ENCODE measurements at regions not wholly inside any gene's neighbourhood (a gene's known extent, or its start where the extent isn't known, plus 50 kb on each side); places are given as distances from the start of the nearest gene placed in this dataset.

GRCh38 chr1:67963263-67963662 is 87.2 kb downstream of the DIRAS3 start (continued):
- TF ChIP-seq POU2F2 (IDR thresholded peaks at IDR 0.05; ENCODE audit: borderline replicate concordance, low read depth, low read length) (no peak), MLLT1 (IDR thresholded peaks at IDR 0.05) (no peak), ETV6 (conservative IDR thresholded peaks at IDR 0.05 in 1 of 2, IDR thresholded peaks at IDR 0.05 in 1 of 2; ENCODE audit: borderline replicate concordance in 1 of 2, low read depth in 1 of 2) (no peak)

GRCh38 chr1:67960766-67961165 is 89.7 kb downstream of the DIRAS3 start:
- TF ChIP-seq GABPA (IDR thresholded peaks at IDR 0.05; ENCODE audit: low read depth) = no peak
- TF ChIP-seq MEF2A (IDR thresholded peaks at IDR 0.05; ENCODE audit: insufficient read depth, low read depth, low read length) = no peak
- no peak for TF ChIP-seq BHLHE40 (IDR thresholded peaks at IDR 0.05; ENCODE audit: borderline replicate concordance in 1 of 2, low read depth in 2 of 2, low read length in 1 of 2)
- TF ChIP-seq NFYB (IDR thresholded peaks at IDR 0.05; ENCODE audit: insufficient read depth, low read depth, low read length) = no peak
- no peak for TF ChIP-seq BCL11A (IDR thresholded peaks at IDR 0.05; ENCODE audit: low read depth, low read length)
- no peak for TF ChIP-seq TBL1XR1 (IDR thresholded peaks at IDR 0.05; ENCODE audit: low read depth, low read length)
- no peak for TF ChIP-seq ASH2L (IDR thresholded peaks at IDR 0.05; ENCODE audit: borderline replicate concordance, low read depth)
- TF ChIP-seq NRF1 (conservative IDR thresholded peaks at IDR 0.05; ENCODE audit: low read depth, low read length) = no peak
- TF ChIP-seq RCOR1 (conservative IDR thresholded peaks at IDR 0.05; ENCODE audit: low read depth, low read length) = no peak
- no peak for TF ChIP-seq ZZZ3 (IDR thresholded peaks at IDR 0.05; ENCODE audit: control insufficient read depth, insufficient read length, low read depth)
- no peak for TF ChIP-seq TARDBP (IDR thresholded peaks at IDR 0.05; ENCODE audit: borderline replicate concordance)
- TF ChIP-seq WRNIP1 (IDR thresholded peaks at IDR 0.05; ENCODE audit: borderline replicate concordance, low read depth, low read length) = no peak
- no peak for TF ChIP-seq BMI1 (IDR thresholded peaks at IDR 0.05; ENCODE audit: borderline replicate concordance)
- no peak for TF ChIP-seq POLR2AphosphoS2 (IDR thresholded peaks at IDR 0.05; ENCODE audit: low read depth, low read length)
- TF ChIP-seq RBBP5 (conservative IDR thresholded peaks at IDR 0.05) = no peak
- no peak for TF ChIP-seq POLR2AphosphoS5 (IDR thresholded peaks at IDR 0.05; ENCODE audit: low read length)
- no peak for TF ChIP-seq NBN (IDR thresholded peaks at IDR 0.05)
- TF ChIP-seq IRF4 (IDR thresholded peaks at IDR 0.05; ENCODE audit: low read depth, low read length) = no peak
- no peak for TF ChIP-seq CBFB (IDR thresholded peaks at IDR 0.05; ENCODE audit: low read depth)
- ATAC-seq (no peak), FAIRE-seq (no peak), DNase-seq (ENCODE audit: low read depth, low spot score) (no peak)
- no peaks in the 10 kb centered on the region for H3K4me1 ChIP-seq (ENCODE audit: control insufficient read depth, insufficient read depth, low read length)
- intact Hi-C loops (cut with micrococcal nuclease; ENCODE audit: unreplicated experiment) = no loop called here
- no peaks in the 10 kb centered on the region for H3K27me3 ChIP-seq (replicated peaks in 1 of 2; ENCODE audit: control insufficient read depth in 2 of 2, insufficient read depth in 2 of 2, low read length in 1 of 2)
- no peak overlapping the region for H3K4me3 ChIP-seq
- no peaks in the 10 kb centered on the region for H4K20me1 ChIP-seq (ENCODE audit: control insufficient read depth, insufficient read depth)
- no peak overlapping the region for H3K4me2 ChIP-seq (ENCODE audit: control insufficient read depth, insufficient read depth)
- no peak overlapping the region for H3K9ac ChIP-seq (ENCODE audit: control insufficient read depth, insufficient read depth, low read length)
- no peaks in the 10 kb centered on the region for H3K79me2 ChIP-seq (ENCODE audit: control insufficient read depth, insufficient read depth, low read length)
- CTCF ChIA-PET = no interaction called here
- H3K27ac ChIP-seq (ENCODE audit: control insufficient read depth, insufficient read depth) = no peak overlapping the region
- no peaks in the 10 kb centered on the region for H3K9me3 ChIP-seq (replicated peaks; ENCODE audit: control insufficient read depth, insufficient read depth, low read length)
- POLR2A ChIA-PET = no interaction called here
- BruUV-seq (replicated peaks) = no TSS peak
- SMC1A ChIA-PET (ENCODE audit: uncharacterized antibody, unreplicated experiment) = interaction anchor here (1.1 kb wide), 1 partner anchor 19 kb away, joined by 3 read pairs; no protein-coding TSS in a partner anchor
- in situ Hi-C loops (cut with MboI) = no loop called here
- WGBS (ENCODE audit: insufficient coverage, insufficient replicate concordance, low lambda C conversion rate, missing lambda C conversion rate) = 0% methylated on average over 2 of the region's 2 CpGs
- RAD21 ChIA-PET (ENCODE audit: unreplicated experiment) = no interaction called here
- H2AFZ ChIP-seq (ENCODE audit: control insufficient read depth, low read depth, low read length) = no peak overlapping the region
- no peaks in the 10 kb centered on the region for H3K36me3 ChIP-seq (ENCODE audit: control insufficient read depth in 2 of 2, insufficient read depth in 2 of 2, low read length in 1 of 2)
